ENCODE measurements at regions not wholly inside any gene's neighbourhood (a gene's known extent, or its start where the extent isn't known, plus 50 kb on each side); places are given as distances from the start of the nearest gene placed in this dataset.

DNA sequence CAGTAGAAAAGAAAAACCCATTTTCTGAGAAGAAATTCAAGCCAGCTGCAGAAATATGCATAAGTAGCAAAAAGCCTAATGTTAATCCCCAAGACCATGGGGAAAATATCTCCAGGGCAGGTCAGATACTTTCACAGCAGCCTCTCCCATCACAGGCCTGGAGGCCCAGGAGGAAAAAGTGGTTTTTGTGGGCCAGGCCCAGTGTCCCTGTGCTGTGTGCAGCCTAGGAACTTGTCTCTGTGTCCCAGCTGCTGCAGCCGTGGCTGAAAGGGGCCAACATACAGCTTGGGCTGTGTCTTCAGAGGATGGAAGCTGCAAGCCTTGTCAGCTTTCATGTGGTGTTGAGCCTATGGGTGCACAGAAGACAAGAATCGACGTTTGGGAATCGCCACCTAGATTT lies 581.0 kb downstream of the C4orf33 start:
- no peak overlapping the region for H3K9ac ChIP-seq (ENCODE audit: insufficient read depth in 1 of 2, low read length in 2 of 2)
- WGBS, 2 donors, result 92 to 97% methylated on average over 4 of the region's 4 CpGs
- H3K27ac ChIP-seq (ENCODE audit: low read depth in 1 of 2, low read length in 1 of 2), result no peak overlapping the region
- no peaks in the 10 kb centered on the region for H3K4me1 ChIP-seq (ENCODE audit: control insufficient read depth in 5 of 5, insufficient read depth in 5 of 5, low read length in 5 of 5)
- DNase-seq, result no peak
- H3K4me3 ChIP-seq, result no peak overlapping the region
- no peaks in the 10 kb centered on the region for H3K36me3 ChIP-seq (ENCODE audit: control insufficient read depth in 4 of 4, insufficient read depth in 4 of 4, low read length in 4 of 4)
- ATAC-seq (ENCODE audit: insufficient read depth, low FRiP score), result no peak
- peaks cover 0 to 5% (median 0%) of the 10 kb centered on the region in 4 donors for H3K9me3 ChIP-seq (ENCODE audit: control insufficient read depth in 4 of 4, insufficient read depth in 3 of 4, low read length in 3 of 4)
- no peaks in the 10 kb centered on the region for H3K27me3 ChIP-seq (ENCODE audit: control insufficient read depth in 3 of 3, insufficient read depth in 3 of 3, low read length in 2 of 3)
- TF ChIP-seq, protein P1, sequence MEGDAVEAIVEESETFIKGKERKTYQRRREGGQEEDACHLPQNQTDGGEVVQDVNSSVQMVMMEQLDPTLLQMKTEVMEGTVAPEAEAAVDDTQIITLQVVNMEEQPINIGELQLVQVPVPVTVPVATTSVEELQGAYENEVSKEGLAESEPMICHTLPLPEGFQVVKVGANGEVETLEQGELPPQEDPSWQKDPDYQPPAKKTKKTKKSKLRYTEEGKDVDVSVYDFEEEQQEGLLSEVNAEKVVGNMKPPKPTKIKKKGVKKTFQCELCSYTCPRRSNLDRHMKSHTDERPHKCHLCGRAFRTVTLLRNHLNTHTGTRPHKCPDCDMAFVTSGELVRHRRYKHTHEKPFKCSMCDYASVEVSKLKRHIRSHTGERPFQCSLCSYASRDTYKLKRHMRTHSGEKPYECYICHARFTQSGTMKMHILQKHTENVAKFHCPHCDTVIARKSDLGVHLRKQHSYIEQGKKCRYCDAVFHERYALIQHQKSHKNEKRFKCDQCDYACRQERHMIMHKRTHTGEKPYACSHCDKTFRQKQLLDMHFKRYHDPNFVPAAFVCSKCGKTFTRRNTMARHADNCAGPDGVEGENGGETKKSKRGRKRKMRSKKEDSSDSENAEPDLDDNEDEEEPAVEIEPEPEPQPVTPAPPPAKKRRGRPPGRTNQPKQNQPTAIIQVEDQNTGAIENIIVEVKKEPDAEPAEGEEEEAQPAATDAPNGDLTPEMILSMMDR (IDR thresholded peaks at IDR 0.05; ENCODE audit: control extremely low read depth, extremely low read depth), result no peak

GRCh38 chr4:129682586-129682985 lies 586.6 kb downstream of the C4orf33 start:
- H3K36me3 ChIP-seq (ENCODE audit: control insufficient read depth in 4 of 4, insufficient read depth in 4 of 4, low read length in 4 of 4), result no peaks in the 10 kb centered on the region
- no peak for ATAC-seq (ENCODE audit: insufficient read depth, low FRiP score)
- H3K27ac ChIP-seq (ENCODE audit: low read depth in 1 of 2, low read length in 1 of 2), result no peak overlapping the region
- DNase-seq, result no peak
- H3K4me1 ChIP-seq (ENCODE audit: control insufficient read depth in 5 of 5, insufficient read depth in 5 of 5, low read length in 5 of 5), result no peaks in the 10 kb centered on the region
- no peak overlapping the region for H3K4me3 ChIP-seq
- no peaks in the 10 kb centered on the region for H3K9me3 ChIP-seq (ENCODE audit: control insufficient read depth in 4 of 4, insufficient read depth in 3 of 4, low read length in 3 of 4)
- H3K27me3 ChIP-seq (ENCODE audit: control insufficient read depth in 3 of 3, insufficient read depth in 3 of 3, low read length in 2 of 3), result no peaks in the 10 kb centered on the region
- 24 to 41% methylated on average over 1 of the region's 1 CpG for WGBS, 2 donors
- no peak overlapping the region for H3K9ac ChIP-seq (ENCODE audit: insufficient read depth in 1 of 2, low read length in 2 of 2)
- TF ChIP-seq, protein P1 (IDR thresholded peaks at IDR 0.05; ENCODE audit: control extremely low read depth, extremely low read depth), result no peak

GRCh38 chr4:129707949-129708348 lies 612.0 kb downstream of the C4orf33 start:
- H3K4me1 ChIP-seq (ENCODE audit: control insufficient read depth in 5 of 5, insufficient read depth in 5 of 5, low read length in 5 of 5), result no peaks in the 10 kb centered on the region
- no peaks in the 10 kb centered on the region for H3K36me3 ChIP-seq (ENCODE audit: control insufficient read depth in 4 of 4, insufficient read depth in 4 of 4, low read length in 4 of 4)
- TF ChIP-seq, protein P1 (IDR thresholded peaks at IDR 0.05; ENCODE audit: control extremely low read depth, extremely low read depth), result no peak
- H3K9ac ChIP-seq (ENCODE audit: insufficient read depth in 1 of 2, low read length in 2 of 2), result no peak overlapping the region
- DNase-seq (no peak), ATAC-seq (ENCODE audit: insufficient read depth, low FRiP score) (no peak)
- H3K4me3 ChIP-seq, result no peak overlapping the region
- no peak overlapping the region for H3K27ac ChIP-seq (ENCODE audit: low read depth in 1 of 2, low read length in 1 of 2)
- no peaks in the 10 kb centered on the region for H3K9me3 ChIP-seq (ENCODE audit: control insufficient read depth in 4 of 4, insufficient read depth in 3 of 4, low read length in 3 of 4)
- no peaks in the 10 kb centered on the region for H3K27me3 ChIP-seq (ENCODE audit: control insufficient read depth in 3 of 3, insufficient read depth in 3 of 3, low read length in 2 of 3)

DNA sequence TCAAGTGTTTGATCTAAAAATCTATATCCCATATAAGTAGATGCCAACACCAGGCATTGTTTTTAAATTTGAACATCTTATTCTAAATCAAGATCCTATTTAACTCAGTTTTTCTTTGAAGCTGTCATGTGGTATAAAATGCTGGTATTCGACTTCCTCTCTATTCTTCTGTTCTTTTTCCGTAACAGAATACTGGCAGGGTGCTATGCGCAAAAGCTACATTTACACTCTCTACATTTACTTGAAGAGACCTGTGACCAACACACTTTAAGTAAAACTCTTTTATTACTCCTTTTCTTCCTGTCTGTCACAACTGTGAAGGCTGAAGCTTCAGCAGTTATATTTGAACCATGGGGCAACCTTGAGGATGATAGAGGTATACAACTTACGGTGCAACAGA lies 612.8 kb downstream of the C4orf33 start:
- H3K9ac ChIP-seq (ENCODE audit: insufficient read depth in 1 of 2, low read length in 2 of 2), result no peak overlapping the region
- TF ChIP-seq, protein P1 (IDR thresholded peaks at IDR 0.05; ENCODE audit: control extremely low read depth, extremely low read depth), result no peak
- H3K27ac ChIP-seq (ENCODE audit: low read depth in 1 of 2, low read length in 1 of 2), result no peak overlapping the region
- no peaks in the 10 kb centered on the region for H3K27me3 ChIP-seq (ENCODE audit: control insufficient read depth in 3 of 3, insufficient read depth in 3 of 3, low read length in 2 of 3)
- H3K4me3 ChIP-seq, result no peak overlapping the region
- ATAC-seq (ENCODE audit: insufficient read depth, low FRiP score) (no peak), DNase-seq (no peak)
- 88 to 89% methylated on average over 4 of the region's 4 CpGs for WGBS, 2 donors
- no peaks in the 10 kb centered on the region for H3K4me1 ChIP-seq (ENCODE audit: control insufficient read depth in 5 of 5, insufficient read depth in 5 of 5, low read length in 5 of 5)
- H3K9me3 ChIP-seq (ENCODE audit: control insufficient read depth in 4 of 4, insufficient read depth in 3 of 4, low read length in 3 of 4), result no peaks in the 10 kb centered on the region
- no peaks in the 10 kb centered on the region for H3K36me3 ChIP-seq (ENCODE audit: control insufficient read depth in 4 of 4, insufficient read depth in 4 of 4, low read length in 4 of 4)

Measured in lung (tissue), 11 donors.